NCI-H146 (cell line): ENCODE measurements at regions not wholly inside any gene's neighbourhood (a gene's known extent, or its start where the extent isn't known, plus 50 kb on each side); places are given as distances from the start of the nearest gene placed in this dataset.

Experiments
- DNase-seq: peaks from one replicate; lab custom pipeline; 2025; lab: John Stamatoyannopoulos, UW

DNA sequence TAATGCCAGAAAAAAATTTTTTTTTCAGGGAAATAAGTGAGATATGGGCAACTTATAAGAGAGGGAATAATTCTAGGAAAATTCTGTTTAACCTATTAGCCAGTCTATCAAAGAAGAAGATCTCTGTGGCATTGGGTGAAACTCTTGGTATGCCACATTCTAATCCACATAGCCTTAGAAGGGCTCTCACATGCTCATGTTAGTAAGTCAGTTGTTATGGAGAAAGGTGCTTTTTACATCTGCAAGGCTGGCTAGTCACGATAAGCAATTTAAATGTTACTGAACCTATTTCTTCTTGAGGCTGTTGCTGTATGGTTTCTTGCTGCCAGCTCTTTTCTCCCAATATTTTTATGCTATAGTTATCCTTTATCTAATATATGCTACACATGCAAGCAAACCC is 89.9 kb upstream of the MAGI1 start:
- no peak for DNase-seq

DNA sequence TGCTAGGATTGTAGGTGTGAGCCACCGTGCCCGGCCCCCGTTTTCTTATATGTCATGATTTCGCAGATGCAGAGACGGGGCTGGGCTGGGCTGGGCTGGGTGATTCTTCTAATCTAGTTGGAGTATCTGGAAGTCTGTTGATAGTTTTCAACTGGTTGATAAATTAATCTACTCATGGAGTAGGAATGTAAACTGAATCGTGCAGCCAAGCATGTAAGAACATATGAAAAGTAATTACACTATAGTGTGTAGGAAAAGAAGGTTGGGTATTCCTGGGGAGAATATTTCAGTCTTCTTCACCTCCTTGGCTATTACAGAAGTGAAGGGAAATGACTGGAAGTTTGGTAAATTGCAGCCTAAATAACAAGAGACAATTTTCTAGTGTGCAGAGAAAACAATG is 82.6 kb upstream of the MAGI1 start:
- DNase-seq, result no peak

DNA sequence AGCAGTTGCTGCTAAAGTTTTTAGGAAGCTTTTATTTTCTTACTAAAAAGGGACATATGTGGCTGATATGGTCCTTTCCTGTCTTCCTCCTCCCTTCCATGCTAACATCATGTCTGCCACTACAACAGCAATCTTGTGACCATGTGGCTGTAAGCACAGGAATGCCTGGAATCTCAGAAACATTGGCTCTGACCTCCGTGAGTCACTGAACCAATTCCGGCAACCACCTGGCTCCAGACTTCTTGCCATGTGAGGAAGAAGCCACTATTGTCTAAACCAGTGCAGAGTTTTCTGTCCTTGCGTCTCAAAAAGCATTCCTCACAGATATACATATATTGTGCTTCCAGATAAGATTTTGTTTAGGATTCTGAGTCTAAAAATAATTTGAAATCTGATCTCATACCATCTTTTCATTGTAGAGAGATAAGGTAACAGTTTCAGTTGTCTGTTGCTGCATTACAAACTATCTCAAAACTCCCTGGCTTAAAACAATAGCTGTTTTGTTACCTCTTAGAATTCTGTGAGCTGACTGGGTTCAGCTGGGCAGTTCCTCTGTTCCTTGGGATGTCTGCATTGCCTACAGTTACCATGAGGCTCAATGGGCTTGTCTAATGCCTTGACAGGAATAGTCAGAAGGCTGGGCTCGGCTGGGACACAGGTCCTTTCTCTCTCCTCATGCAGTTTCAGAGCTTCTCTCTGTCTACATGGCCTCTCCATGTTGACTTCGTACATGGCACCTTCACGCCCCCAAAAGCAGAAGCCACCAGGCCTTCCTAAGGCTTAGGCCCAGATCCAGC is 77.3 kb upstream of the MAGI1 start:
- DNase-seq, result no peak

- no peak for DNase-seq
Observed at GRCh38 chr3:66113542-66113941, 74.8 kb upstream of the MAGI1 start.

GRCh38 chr3:66110840-66111239 is 72.1 kb upstream of the MAGI1 start:
- DNase-seq, result no peak

DNA sequence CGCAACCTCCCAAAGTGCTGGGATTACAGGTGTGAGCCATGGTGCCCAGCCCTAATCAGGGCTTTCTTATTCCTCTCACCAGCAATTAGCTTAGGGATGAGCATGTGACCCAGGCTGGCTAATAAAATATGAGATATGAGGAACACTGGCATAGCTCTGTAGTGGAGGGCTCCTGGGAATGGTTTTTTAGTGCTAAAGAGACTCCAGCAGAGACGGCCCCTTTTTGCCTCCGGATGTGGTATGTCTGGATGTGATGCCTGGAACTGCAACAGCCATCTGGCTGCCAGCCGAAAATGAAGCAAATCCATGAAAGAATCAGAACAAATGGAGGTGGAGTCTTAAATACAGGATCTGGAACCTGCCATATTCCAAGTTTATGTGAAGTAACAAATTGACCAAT is 69.1 kb upstream of the MAGI1 start:
- no peak for DNase-seq

DNA sequence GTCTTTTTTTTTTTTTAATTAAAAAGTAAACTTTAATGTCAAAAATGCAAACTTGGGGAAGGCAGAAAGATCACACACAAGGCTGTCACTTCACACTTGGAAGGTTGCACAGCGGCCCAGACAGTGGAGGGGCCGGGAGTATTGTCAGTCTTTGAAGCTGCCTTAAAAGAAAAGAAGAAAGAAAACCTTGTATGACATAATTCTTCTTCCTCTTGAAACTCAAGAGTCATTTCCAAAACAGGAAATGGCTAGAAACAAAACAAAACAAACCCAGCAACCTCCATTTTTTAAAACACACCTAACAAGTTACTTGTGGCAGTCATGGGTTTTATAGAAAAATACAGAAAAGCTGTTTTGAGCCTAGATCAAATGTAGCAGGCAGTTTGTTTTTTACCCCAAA is 68.1 kb upstream of the MAGI1 start:
- DNase-seq, result no peak

DNA sequence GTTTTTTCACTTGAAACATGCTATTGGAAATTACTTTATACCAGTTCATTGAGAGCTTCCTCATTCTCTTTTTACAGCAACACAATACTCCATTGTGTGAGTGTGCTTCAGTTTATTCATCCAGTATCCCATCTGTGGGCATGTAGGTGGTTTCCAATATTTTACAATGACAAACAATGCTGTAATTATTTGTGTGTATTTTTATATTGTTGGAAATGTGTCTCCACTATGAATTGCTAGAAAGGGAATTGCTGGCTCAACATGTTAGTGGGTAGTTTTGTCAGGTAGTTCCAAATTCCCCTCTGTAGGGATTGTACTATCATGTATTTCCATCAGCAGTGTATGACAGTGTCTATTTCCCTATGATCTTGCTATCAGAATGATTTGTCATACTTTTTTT is 65.8 kb upstream of the MAGI1 start:
- DNase-seq, result no peak

- DNase-seq, result no peak
Observed at GRCh38 chr3:66103729-66104128, 65.0 kb upstream of the MAGI1 start.

GRCh38 chr3:66101901-66102300 is 63.2 kb upstream of the MAGI1 start:
- DNase-seq, result no peak

DNA sequence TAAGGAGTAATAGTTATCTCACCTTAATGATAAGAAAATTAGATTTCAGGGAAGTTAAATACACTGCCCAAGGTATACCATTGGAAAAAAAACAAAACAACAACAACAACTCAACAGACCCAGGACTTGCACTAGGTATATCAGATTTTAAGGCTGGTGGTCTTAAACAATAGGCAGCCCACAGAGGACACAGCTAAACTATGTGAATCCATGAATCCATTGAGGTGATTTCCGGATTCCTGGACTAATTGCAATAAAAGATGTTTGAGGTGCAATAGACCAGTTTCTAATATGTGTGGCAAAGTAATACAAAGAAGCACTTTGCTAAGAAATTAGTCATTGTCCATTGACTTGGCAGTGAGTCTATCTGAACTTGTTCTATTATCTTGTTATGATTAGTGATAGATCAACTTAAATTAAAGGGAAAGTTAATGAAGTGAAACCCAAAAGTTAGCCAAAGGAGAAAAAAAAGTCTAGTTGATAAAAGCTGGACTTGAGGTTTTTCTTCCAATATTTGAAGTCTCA is 60.9 kb upstream of the MAGI1 start:
- no peak for DNase-seq

DNA sequence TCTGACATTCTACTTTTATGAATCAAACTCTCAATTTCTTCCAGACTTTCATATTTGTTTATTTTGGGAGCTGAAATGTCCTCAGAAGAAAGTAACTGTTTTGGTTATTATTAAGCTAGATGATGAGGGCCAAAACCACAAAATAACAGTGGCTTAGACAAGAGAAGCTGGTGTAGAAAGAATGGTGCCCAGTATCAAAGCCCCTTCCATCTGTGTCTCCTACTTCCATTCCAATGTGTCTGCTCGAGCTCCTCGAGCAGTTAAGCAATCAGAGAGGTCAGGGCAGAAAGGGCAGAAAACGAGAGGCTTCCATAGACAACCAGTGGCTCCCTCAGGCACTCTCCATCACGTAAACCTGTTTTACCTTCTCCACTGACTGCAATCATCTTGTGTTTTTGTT is 59.7 kb upstream of the MAGI1 start:
- no peak for DNase-seq

GRCh38 chr3:66097647-66098046 is 58.9 kb upstream of the MAGI1 start:
- DNase-seq, result no peak

DNA sequence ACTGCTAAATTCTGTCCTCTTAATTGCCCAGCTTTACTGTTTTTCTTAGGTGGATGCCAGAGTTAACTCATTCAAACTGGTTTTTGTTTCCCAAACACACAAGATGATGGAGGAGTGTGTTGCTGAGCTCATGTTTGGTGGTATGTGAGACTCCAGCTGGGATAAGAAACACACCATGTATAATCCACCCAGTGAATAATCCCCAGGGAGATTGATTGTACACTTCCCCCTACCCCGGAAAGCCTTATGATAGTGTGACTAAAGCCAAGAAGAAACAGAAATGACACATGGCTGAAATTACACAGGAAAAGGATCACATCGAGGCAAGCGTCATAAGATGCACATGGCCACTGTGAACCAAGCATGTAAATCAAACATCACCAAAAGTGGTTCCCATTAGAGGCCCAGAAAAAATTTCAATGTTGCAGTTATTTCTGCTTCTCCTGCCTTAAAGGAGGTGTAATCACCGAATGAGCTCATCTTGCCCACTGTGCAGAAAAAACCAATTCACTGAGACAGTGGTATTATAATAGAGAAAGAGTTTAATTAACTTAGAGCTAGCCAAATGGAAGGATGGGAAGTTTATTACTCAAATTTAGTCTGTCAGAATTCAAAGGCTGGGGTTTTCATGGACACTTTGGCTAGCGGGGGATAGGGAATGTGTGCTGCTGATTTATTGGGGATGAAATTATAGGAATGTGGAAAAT is 56.7 kb upstream of the MAGI1 start:
- no peak for DNase-seq

DNA sequence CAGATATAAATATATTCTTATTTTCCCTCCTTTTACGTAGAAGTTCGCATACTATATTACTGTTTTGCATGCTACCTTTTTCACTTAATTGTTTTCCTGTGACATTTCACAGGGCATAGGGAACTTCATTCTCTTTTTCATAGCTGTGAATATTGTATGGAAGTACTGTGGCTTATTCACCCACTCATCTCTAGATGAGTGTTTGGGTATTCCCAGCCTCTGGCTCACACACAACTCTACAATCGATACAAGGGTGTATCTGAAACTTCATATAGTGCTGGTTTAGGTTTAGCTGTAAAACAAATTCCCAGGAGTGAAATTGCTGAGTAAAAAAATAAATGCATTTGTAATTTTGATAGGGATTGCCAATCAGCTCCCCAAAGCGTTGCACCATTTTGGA is 55.3 kb upstream of the MAGI1 start:
- no peak for DNase-seq

DNA sequence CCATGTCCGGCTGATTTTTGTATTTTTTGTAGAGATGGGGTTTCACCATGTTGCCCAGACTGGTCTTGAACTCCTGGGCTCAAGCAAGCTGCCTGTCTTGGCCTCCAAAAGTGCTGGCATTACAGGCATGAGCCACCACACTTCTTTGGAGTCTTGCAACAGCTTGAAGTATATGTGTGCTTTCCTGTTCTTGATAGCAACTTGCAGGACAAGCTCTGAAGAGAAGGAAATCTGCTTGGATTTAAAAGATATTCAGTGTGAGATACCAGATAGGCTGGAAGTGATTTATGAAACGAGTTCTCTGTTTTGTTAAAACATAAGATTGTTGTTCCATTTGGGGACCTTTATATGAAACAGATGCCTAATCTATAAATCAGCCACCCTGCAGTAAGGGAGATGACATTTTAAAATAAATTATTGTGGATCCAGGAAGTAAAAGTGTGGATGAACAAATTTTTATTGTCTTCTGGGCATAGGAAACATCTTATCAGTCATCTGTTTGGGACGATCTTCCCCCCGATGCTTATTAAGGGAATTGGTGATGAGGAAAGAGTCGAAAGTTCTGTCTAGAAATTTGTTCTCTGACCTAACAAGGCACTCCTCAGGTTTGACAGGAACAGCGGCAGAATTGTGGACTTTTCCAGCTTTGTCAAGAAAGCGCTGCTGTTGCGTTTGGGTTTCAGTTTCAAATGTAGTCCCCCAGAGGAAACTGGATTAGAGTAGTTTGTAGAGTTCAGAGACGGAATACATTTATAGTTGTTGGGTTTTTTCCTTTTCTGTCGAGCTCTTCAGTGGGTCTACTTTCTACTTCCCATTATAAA is 53.7 kb upstream of the MAGI1 start:
- no peak for DNase-seq
